HEK293 (cell line): ENCODE measurements at regions not wholly inside any gene's neighbourhood (a gene's known extent, or its start where the extent isn't known, plus 50 kb on each side); places are given as distances from the start of the nearest gene placed in this dataset.

Source experiments
- ATF2 ChIP-seq: fragments of 450-650 bp; formaldehyde crosslinking; IDR thresholded peaks from 2 replicates; pipeline ENCODE4 v1.5.1; 2016; ENCODE audit warnings: missing biosample characterization, missing genetic modification characterization, low read depth
- SP2 ChIP-seq: fragments of 450-650 bp; formaldehyde crosslinking; IDR thresholded peaks from 2 replicates; pipeline ENCODE4 v1.5.1; 2016; ENCODE audit warnings: missing biosample characterization, missing genetic modification characterization
- TCF7L2 ChIP-seq: IDR thresholded peaks from 2 replicates; pipeline ENCODE4 v1.6.1; 2011; ENCODE audit warnings: low read depth, mild to moderate bottlenecking, inconsistent platforms, low read length, moderate library complexity, borderline replicate concordance
- ZBTB20 ChIP-seq: fragments of 450-650 bp; formaldehyde crosslinking; IDR thresholded peaks from 2 replicates; pipeline ENCODE4 v1.5.1; 2016; ENCODE audit warnings: missing biosample characterization, missing genetic modification characterization
- ZBTB7A ChIP-seq: fragments of 450-650 bp; formaldehyde crosslinking; IDR thresholded peaks from 2 replicates; pipeline ENCODE4 v1.5.1; 2016; ENCODE audit warnings: low read depth, missing biosample characterization, missing genetic modification characterization
- ZNF274 ChIP-seq, 2 experiments: fragments of 200-500 bp in 1 of 2; fragments of 450-650 bp in 1 of 2; sonication (Bioruptor generic) in 1 of 2; formaldehyde crosslinking in 1 of 2; IDR thresholded peaks; 2 replicates each; pipeline versions ENCODE4 v1.5.1 to v1.6.1; 2014 to 2016; ENCODE audit warnings: borderline replicate concordance in 1 of 2, inconsistent platforms in 1 of 2, low read length in 1 of 2, missing biosample characterization in 1 of 2, missing genetic modification characterization in 1 of 2
- ZNF311 ChIP-seq: fragments of 450-650 bp; formaldehyde crosslinking; IDR thresholded peaks from 2 replicates; pipeline ENCODE4 v1.5.1; 2017; ENCODE audit warnings: missing biosample characterization, missing genetic modification characterization, borderline replicate concordance
- ZNF544 ChIP-seq: fragments of 450-650 bp; formaldehyde crosslinking; IDR thresholded peaks from 2 replicates; pipeline ENCODE4 v1.5.0; 2017; ENCODE audit warnings: missing biosample characterization, missing genetic modification characterization
- ZNF596 ChIP-seq: fragments of 450-650 bp; IDR thresholded peaks from 2 replicates; pipeline ENCODE4 v1.5.0; 2018; ENCODE audit warnings: missing biosample characterization, mild to moderate bottlenecking, missing genetic modification characterization, moderate library complexity
- TF ChIP-seq, protein P1 (sequence below): fragments of 450-650 bp; formaldehyde crosslinking; IDR thresholded peaks from 2 replicates; pipeline ENCODE4 v1.5.1; 2016; ENCODE audit warnings: missing biosample characterization, missing genetic modification characterization
- TF ChIP-seq, protein P2 (sequence below): fragments of 450-650 bp; formaldehyde crosslinking; IDR thresholded peaks from 2 replicates; pipeline ENCODE4 v1.5.1; 2016; ENCODE audit warnings: missing biosample characterization, missing genetic modification characterization
- TF ChIP-seq, protein P3 (sequence below): fragments of 450-650 bp; formaldehyde crosslinking; IDR thresholded peaks from 2 replicates; pipeline ENCODE4 v1.5.0; 2017; ENCODE audit warnings: missing biosample characterization, missing genetic modification characterization, borderline replicate concordance
- TF ChIP-seq, protein P4 (sequence below): fragments of 450-650 bp; formaldehyde crosslinking; conservative IDR thresholded peaks from 2 replicates; pipeline ENCODE4 v1.5.1; 2016; ENCODE audit warnings: low read depth, missing biosample characterization, missing genetic modification characterization
- TF ChIP-seq, protein P5 (sequence below): fragments of 450-650 bp; formaldehyde crosslinking; IDR thresholded peaks from 2 replicates; pipeline ENCODE4 v1.5.1; 2016; ENCODE audit warnings: missing biosample characterization, missing genetic modification characterization

DNA sequence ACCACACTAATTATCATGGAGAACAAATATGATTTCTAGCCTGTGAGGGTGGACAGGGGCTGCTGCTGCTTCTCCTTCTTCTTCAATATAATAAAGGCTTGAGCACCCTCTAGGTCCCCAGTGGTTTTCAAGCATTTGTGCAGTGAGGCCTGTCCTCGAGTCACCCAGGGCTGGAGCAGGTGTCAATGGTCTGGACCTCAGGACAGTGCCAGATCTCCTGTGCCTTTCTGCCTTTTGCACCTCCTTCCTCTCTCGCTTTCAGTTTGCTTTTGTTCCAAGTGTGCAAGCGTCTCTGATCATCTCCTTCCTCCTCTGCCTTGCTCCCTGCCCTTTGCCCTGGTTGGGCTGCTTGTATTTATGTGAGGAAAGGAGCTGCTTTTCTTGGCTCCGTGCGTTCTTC is 152.2 kb upstream of the SYNDIG1 start:
- TF ChIP-seq ZBTB7A (tag by site-specific recombination) (no peak), TCF7L2 (no peak), ZNF544 (tag by site-specific recombination) (no peak), ZNF311 (tag by site-specific recombination) (no peak), SP2 (no peak), ZBTB20 (no peak), ZNF274 (IDR thresholded peaks at IDR 0.05; ENCODE audit: low read length) (no peak), ZNF274 (tag by site-specific recombination; IDR thresholded peaks at IDR 0.05; ENCODE audit: borderline replicate concordance) (no peak), ATF2 (tag by site-specific recombination) (no peak), ZNF596 (tag by site-specific recombination) (no peak)
- TF ChIP-seq, protein P1, sequence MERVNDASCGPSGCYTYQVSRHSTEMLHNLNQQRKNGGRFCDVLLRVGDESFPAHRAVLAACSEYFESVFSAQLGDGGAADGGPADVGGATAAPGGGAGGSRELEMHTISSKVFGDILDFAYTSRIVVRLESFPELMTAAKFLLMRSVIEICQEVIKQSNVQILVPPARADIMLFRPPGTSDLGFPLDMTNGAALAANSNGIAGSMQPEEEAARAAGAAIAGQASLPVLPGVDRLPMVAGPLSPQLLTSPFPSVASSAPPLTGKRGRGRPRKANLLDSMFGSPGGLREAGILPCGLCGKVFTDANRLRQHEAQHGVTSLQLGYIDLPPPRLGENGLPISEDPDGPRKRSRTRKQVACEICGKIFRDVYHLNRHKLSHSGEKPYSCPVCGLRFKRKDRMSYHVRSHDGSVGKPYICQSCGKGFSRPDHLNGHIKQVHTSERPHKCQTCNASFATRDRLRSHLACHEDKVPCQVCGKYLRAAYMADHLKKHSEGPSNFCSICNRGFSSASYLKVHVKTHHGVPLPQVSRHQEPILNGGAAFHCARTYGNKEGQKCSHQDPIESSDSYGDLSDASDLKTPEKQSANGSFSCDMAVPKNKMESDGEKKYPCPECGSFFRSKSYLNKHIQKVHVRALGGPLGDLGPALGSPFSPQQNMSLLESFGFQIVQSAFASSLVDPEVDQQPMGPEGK = no peak
- TF ChIP-seq, protein P2, sequence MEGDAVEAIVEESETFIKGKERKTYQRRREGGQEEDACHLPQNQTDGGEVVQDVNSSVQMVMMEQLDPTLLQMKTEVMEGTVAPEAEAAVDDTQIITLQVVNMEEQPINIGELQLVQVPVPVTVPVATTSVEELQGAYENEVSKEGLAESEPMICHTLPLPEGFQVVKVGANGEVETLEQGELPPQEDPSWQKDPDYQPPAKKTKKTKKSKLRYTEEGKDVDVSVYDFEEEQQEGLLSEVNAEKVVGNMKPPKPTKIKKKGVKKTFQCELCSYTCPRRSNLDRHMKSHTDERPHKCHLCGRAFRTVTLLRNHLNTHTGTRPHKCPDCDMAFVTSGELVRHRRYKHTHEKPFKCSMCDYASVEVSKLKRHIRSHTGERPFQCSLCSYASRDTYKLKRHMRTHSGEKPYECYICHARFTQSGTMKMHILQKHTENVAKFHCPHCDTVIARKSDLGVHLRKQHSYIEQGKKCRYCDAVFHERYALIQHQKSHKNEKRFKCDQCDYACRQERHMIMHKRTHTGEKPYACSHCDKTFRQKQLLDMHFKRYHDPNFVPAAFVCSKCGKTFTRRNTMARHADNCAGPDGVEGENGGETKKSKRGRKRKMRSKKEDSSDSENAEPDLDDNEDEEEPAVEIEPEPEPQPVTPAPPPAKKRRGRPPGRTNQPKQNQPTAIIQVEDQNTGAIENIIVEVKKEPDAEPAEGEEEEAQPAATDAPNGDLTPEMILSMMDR (tag by site-specific recombination) = no peak
- TF ChIP-seq, protein P3, sequence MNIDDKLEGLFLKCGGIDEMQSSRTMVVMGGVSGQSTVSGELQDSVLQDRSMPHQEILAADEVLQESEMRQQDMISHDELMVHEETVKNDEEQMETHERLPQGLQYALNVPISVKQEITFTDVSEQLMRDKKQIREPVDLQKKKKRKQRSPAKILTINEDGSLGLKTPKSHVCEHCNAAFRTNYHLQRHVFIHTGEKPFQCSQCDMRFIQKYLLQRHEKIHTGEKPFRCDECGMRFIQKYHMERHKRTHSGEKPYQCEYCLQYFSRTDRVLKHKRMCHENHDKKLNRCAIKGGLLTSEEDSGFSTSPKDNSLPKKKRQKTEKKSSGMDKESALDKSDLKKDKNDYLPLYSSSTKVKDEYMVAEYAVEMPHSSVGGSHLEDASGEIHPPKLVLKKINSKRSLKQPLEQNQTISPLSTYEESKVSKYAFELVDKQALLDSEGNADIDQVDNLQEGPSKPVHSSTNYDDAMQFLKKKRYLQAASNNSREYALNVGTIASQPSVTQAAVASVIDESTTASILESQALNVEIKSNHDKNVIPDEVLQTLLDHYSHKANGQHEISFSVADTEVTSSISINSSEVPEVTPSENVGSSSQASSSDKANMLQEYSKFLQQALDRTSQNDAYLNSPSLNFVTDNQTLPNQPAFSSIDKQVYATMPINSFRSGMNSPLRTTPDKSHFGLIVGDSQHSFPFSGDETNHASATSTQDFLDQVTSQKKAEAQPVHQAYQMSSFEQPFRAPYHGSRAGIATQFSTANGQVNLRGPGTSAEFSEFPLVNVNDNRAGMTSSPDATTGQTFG (tag by site-specific recombination) = no peak
- TF ChIP-seq, protein P4, sequence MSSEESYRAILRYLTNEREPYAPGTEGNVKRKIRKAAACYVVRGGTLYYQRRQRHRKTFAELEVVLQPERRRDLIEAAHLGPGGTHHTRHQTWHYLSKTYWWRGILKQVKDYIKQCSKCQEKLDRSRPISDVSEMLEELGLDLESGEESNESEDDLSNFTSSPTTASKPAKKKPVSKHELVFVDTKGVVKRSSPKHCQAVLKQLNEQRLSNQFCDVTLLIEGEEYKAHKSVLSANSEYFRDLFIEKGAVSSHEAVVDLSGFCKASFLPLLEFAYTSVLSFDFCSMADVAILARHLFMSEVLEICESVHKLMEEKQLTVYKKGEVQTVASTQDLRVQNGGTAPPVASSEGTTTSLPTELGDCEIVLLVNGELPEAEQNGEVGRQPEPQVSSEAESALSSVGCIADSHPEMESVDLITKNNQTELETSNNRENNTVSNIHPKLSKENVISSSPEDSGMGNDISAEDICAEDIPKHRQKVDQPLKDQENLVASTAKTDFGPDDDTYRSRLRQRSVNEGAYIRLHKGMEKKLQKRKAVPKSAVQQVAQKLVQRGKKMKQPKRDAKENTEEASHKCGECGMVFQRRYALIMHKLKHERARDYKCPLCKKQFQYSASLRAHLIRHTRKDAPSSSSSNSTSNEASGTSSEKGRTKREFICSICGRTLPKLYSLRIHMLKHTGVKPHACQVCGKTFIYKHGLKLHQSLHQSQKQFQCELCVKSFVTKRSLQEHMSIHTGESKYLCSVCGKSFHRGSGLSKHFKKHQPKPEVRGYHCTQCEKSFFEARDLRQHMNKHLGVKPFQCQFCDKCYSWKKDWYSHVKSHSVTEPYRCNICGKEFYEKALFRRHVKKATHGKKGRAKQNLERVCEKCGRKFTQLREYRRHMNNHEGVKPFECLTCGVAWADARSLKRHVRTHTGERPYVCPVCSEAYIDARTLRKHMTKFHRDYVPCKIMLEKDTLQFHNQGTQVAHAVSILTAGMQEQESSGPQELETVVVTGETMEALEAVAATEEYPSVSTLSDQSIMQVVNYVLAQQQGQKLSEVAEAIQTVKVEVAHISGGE (tag by site-specific recombination) = no peak
- TF ChIP-seq, protein P5, sequence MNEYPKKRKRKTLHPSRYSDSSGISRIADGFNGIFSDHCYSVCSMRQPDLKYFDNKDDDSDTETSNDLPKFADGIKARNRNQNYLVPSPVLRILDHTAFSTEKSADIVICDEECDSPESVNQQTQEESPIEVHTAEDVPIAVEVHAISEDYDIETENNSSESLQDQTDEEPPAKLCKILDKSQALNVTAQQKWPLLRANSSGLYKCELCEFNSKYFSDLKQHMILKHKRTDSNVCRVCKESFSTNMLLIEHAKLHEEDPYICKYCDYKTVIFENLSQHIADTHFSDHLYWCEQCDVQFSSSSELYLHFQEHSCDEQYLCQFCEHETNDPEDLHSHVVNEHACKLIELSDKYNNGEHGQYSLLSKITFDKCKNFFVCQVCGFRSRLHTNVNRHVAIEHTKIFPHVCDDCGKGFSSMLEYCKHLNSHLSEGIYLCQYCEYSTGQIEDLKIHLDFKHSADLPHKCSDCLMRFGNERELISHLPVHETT (tag by site-specific recombination) = no peak
